DMS114 treated with DMSO at 0.1 percent for 48 hours (cell line): ENCODE measurements at regions not wholly inside any gene's neighbourhood (a gene's known extent, or its start where the extent isn't known, plus 50 kb on each side); places are given as distances from the start of the nearest gene placed in this dataset.

Experiments
- DNase-seq: peaks from one replicate; lab custom pipeline; 2025; ENCODE audit not compliant: unreplicated experiment; lab: John Stamatoyannopoulos, UW

- no peak for DNase-seq
Measured at GRCh38 chr2:238731961-238732360, 115.9 kb upstream of the TWIST2 start.

- DNase-seq = no peak
Measured at GRCh38 chr2:238738917-238739316, 109.0 kb upstream of the TWIST2 start.

GRCh38 chr2:238739668-238740067 is 108.2 kb upstream of the TWIST2 start:
- no peak for DNase-seq

DNA sequence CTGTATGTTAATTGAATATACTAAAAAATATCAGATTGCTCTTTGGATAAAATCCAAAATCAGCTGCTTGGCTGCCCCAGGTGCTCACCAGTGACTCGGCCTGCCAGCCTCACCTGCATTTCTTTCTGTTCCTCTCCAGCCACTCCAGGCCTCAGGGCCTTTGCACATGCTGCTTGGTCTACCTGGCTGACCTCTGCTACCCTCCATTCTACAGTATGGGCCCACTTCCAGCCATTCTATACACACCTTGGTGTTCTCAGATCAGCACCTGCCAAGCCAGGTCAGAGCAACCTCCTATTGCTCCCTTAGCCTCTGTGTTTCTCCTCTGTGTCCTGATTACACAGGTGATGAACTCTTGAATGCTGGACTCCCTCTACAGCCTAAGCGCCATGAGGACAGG is 106.6 kb upstream of the TWIST2 start:
- DNase-seq = no peak

DNA sequence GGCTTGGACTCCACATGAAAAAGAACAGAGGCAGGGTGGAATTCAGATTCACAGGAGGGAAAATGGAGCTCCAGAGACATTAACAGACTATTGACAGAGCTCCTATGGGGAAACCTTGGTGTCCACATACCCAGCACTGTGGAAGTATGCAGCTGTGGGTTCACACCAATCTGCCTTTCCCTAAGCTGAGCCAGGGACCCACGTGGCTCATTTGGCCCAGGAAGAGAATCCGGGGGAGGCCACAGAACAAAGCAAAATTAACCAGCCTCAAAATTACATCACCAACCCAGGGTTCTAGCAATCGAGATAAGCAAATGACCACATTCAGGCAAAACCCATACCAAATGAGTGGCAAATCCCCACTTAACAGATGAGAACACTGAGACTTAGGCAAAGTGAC is 105.8 kb upstream of the TWIST2 start:
- DNase-seq = no peak

GRCh38 chr2:238742664-238743063 is 105.2 kb upstream of the TWIST2 start:
- DNase-seq = no peak

DNA sequence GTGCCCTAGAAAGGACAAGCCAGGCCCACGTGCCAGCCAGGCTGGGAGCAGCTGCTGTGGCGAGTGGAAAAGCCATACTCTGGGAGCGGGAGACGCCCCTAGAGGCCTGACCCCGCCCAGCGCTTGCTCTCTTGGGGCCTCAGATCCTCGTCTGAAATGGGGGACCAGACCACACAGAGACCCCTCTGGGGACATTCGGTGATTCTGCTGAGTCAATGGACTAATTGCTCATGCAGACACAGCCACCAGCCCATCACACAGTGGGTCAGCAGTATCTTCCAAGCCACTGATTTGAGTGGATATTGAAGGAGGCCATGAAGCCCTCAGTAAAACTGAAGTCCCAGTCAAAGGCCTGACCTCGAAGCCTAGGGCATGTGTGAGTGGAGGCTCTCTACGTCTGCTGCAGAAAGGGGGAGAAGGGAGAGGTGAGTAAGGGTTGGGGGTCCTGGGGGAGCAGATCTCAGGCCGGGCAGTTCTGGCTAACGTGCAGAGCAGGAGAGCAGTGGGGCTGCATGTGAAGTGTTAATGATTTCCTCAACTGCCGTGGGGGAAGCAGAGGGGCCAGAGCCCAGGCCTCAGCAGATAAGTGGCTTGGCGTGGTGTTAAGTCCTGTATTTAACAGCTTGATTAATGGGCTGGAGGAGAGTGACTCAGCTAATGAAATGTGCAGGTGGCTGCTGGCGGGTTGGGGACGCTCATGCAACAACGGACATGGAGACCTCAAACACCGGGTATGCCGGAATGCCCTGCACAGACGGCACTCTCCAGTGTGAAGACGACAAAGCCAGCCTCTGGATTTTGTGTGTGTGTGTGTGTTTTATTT is 104.4 kb upstream of the TWIST2 start:
- DNase-seq = no peak

- DNase-seq = no peak
Measured at GRCh38 chr2:238744951-238745350, 102.9 kb upstream of the TWIST2 start.

- no peak for DNase-seq
Measured at GRCh38 chr2:238745997-238746396, 101.9 kb upstream of the TWIST2 start.

GRCh38 chr2:238747114-238747513 is 100.8 kb upstream of the TWIST2 start:
- no peak for DNase-seq

DNA sequence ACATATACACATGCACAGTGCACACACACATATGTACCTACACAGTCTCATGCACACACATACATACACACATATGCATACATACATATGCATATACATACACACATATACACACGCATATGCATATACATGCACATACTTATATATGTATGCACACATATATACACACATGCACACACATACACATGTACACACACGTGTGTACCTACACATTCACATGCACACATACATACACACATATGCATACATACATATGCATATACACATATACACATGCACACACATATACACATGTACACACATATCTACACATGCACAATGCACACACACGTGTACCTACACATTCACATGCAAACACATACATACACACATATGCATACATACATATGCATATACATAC is 100.3 kb upstream of the TWIST2 start:
- no peak for DNase-seq

- no peak for DNase-seq
Measured at GRCh38 chr2:238750212-238750904, 97.5 kb upstream of the TWIST2 start.

GRCh38 chr2:238754259-238754658 is 93.6 kb upstream of the TWIST2 start:
- DNase-seq = no peak

DNA sequence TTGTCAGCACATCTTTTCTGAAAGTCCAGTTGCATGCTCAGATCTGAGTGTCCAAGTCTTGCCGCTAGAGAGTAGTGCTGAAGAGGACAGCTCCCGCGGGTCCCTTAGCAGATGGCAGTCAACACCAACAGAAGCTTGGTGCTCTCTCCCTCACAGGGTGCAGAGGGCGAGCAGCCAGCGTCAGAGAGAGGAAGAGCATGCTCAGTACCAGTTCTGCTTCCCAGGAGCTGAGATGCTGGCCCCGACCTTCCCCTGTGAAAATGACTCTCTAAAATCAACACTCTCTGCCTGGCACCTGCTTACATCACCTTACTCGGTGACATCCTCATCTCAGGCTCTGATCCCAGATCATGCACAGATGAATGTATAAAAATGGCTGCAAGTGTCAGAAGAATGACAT is 86.0 kb upstream of the TWIST2 start:
- no peak for DNase-seq

- no peak for DNase-seq
Measured at GRCh38 chr2:238763471-238763995, 84.4 kb upstream of the TWIST2 start.

- DNase-seq = no peak
Measured at GRCh38 chr2:238765590-238765989, 82.3 kb upstream of the TWIST2 start.

- DNase-seq = no peak
Measured at GRCh38 chr2:238771218-238771617, 76.7 kb upstream of the TWIST2 start.

DNA sequence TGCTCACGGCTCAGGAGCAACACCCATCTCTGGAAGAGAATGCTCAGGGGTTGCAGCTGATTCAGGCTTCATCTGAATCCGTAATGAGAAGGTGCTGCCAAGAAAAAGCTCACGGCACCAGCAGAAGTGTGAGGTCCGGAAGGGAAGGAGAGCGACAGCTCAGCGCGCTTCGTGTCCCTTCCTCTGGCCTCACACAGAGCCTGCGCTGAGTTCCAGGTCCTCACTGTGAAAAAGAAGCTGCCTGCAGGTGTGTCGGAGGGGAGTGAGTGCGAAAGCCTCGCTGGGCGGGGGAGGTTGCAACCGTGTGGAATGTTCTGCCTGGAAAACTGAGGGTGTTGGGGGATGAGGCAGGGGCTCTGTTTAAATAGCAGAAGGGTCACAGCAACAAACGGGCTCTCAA is 76.2 kb upstream of the TWIST2 start:
- DNase-seq = no peak

- DNase-seq = no peak
Measured at GRCh38 chr2:238772635-238773297, 75.1 kb upstream of the TWIST2 start.

- DNase-seq = no peak
Measured at GRCh38 chr2:238773472-238773871, 74.4 kb upstream of the TWIST2 start.

- DNase-seq = no peak
Measured at GRCh38 chr2:238774071-238774470, 73.8 kb upstream of the TWIST2 start.

- DNase-seq = no peak
Measured at GRCh38 chr2:238774980-238775509, 72.8 kb upstream of the TWIST2 start.
